NCI-H510A treated with DMSO at 0.1 percent for 48 hours (cell line): ENCODE measurements at regions not wholly inside any gene's neighbourhood (a gene's known extent, or its start where the extent isn't known, plus 50 kb on each side); places are given as distances from the start of the nearest gene placed in this dataset.

Experiments used
- DNase-seq: peaks from one replicate; lab custom pipeline; 2025; lab: John Stamatoyannopoulos, UW

GRCh38 chr17:15894913-15895658, 49.8 kb upstream of the ADORA2B start:
- no peak for DNase-seq
